ENCODE measurements at regions not wholly inside any gene's neighbourhood (a gene's known extent, or its start where the extent isn't known, plus 50 kb on each side); places are given as distances from the start of the nearest gene placed in this dataset.

DNA sequence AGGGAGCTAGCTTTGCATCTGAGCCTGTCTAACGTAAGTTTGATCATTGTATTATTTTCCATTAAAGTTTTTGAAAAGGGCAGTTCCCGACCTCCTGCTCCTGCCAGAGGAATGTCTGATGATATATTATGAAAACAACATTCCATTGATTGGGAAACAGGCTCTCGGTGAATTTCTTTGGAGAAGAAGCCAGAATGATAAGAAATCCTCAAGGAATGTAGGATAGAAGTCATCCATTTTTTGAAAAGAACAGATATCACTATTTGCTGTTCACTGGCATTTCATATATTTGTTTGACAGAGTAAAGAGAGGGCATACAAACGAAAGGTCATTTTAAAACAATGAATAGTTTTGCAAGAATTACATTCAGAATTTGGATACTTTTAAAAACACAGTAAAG is 781.0 kb upstream of the HTR2C start:
- Histone ChIP-seq H3K4me2 (ENCODE audit: insufficient read depth, low read length) (no peak overlapping the region), H3K27ac (ENCODE audit: extremely low read depth, low read depth, low read length) (no peak overlapping the region), H3K36me3 (ENCODE audit: control insufficient read depth, insufficient read depth, low read length) (no peaks in the 10 kb centered on the region), H3K9me1 (ENCODE audit: control insufficient read depth, insufficient read depth, low read length) (no peaks in the 10 kb centered on the region), H3K79me2 (ENCODE audit: control insufficient read depth, insufficient read depth, low read length) (no peaks in the 10 kb centered on the region), H3K9me3 (replicated peaks; ENCODE audit: control insufficient read depth, insufficient read depth, low read depth, low read length) (no peaks in the 10 kb centered on the region), H3K9ac (ENCODE audit: insufficient read depth in 1 of 2, low read depth in 2 of 2, low read length in 2 of 2) (no peak overlapping the region), H3K27me3 (ENCODE audit: control insufficient read depth in 2 of 2, insufficient read depth in 2 of 2, low read length in 2 of 2) (no peaks in the 10 kb centered on the region), H2AFZ (ENCODE audit: low read depth, low read length) (no peak overlapping the region), H3K4me3 (no peak overlapping the region), H4K20me1 (replicated peaks; ENCODE audit: control insufficient read depth, insufficient read depth, low read length) (no peaks in the 10 kb centered on the region), H3K4me1 (replicated peaks in 1 of 2; ENCODE audit: control insufficient read depth in 2 of 2, insufficient read depth in 2 of 2, low read length in 2 of 2) (no peaks in the 10 kb centered on the region)
- ChIA-PET POLR2A (no interaction called here), CTCF (ENCODE audit: low intra/inter-chr PET ratio) (no interaction called here)
- in situ Hi-C loops (cut with MboI), result no loop called here
- BruUV-seq (replicated peaks), result no TSS peak
- DNase-seq (ENCODE audit: extremely low read depth in 1 of 4, low spot score in 3 of 4) (no peak), ATAC-seq (no peak), FAIRE-seq (no peak)
- TF ChIP-seq SMAD3 (CRISPR knock-in tag; conservative IDR thresholded peaks at IDR 0.05) (no peak), LEF1 (IDR thresholded peaks at IDR 0.05) (no peak), SOX6 (IDR thresholded peaks at IDR 0.05) (no peak), MEIS2 (IDR thresholded peaks at IDR 0.05; ENCODE audit: partially characterized antibody) (no peak), FOXP1 (CRISPR knock-in tag; IDR thresholded peaks at IDR 0.05) (no peak), ZNF583 (CRISPR knock-in tag; IDR thresholded peaks at IDR 0.05) (no peak), ESRRA (IDR thresholded peaks at IDR 0.05; ENCODE audit: borderline replicate concordance, low read depth) (no peak), NFYB (IDR thresholded peaks at IDR 0.05; ENCODE audit: extremely low read depth, insufficient read length) (no peak), TAF15 (IDR thresholded peaks at IDR 0.05; ENCODE audit: low read depth, low read length) (no peak), CEBPG (CRISPR knock-in tag; IDR thresholded peaks at IDR 0.05) (no peak), CEBPG (tag; conservative IDR thresholded peaks at IDR 0.05 in 1 of 2, IDR thresholded peaks at IDR 0.05 in 1 of 2) (no peak)
- TF ChIP-seq, protein P1, sequence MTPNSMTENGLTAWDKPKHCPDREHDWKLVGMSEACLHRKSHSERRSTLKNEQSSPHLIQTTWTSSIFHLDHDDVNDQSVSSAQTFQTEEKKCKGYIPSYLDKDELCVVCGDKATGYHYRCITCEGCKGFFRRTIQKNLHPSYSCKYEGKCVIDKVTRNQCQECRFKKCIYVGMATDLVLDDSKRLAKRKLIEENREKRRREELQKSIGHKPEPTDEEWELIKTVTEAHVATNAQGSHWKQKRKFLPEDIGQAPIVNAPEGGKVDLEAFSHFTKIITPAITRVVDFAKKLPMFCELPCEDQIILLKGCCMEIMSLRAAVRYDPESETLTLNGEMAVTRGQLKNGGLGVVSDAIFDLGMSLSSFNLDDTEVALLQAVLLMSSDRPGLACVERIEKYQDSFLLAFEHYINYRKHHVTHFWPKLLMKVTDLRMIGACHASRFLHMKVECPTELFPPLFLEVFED (CRISPR knock-in tag; conservative IDR thresholded peaks at IDR 0.05), result no peak
- TF ChIP-seq, protein P2, sequence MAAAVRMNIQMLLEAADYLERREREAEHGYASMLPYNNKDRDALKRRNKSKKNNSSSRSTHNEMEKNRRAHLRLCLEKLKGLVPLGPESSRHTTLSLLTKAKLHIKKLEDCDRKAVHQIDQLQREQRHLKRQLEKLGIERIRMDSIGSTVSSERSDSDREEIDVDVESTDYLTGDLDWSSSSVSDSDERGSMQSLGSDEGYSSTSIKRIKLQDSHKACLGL (CRISPR knock-in tag; IDR thresholded peaks at IDR 0.05; ENCODE audit: borderline replicate concordance, poor library complexity, severe bottlenecking), result no peak
- TF ChIP-seq, protein P3, sequence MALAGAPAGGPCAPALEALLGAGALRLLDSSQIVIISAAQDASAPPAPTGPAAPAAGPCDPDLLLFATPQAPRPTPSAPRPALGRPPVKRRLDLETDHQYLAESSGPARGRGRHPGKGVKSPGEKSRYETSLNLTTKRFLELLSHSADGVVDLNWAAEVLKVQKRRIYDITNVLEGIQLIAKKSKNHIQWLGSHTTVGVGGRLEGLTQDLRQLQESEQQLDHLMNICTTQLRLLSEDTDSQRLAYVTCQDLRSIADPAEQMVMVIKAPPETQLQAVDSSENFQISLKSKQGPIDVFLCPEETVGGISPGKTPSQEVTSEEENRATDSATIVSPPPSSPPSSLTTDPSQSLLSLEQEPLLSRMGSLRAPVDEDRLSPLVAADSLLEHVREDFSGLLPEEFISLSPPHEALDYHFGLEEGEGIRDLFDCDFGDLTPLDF (CRISPR knock-in tag; IDR thresholded peaks at IDR 0.05), result no peak
- intact Hi-C loops (cut with micrococcal nuclease), result no loop called here
- WGBS (ENCODE audit: insufficient coverage, low coverage, missing lambda C conversion rate), result 6% methylated on average over 4 of the region's 4 CpGs

Measured in K562 (cell line).